CD4-positive, alpha-beta T cell (primary cell): ENCODE measurements at regions not wholly inside any gene's neighbourhood (a gene's known extent, or its start where the extent isn't known, plus 50 kb on each side); places are given as distances from the start of the nearest gene placed in this dataset.

ENCODE experiments used
- ATAC-seq: fragments of 200-7000 bp; cut with Tn5 transposase; one replicate; pipeline ENCODE4 v1.10.0; 2022; ENCODE audit warnings: mild to moderate bottlenecking; ENCODE audit not compliant: poor library complexity
- CTCF ChIA-PET: fragments of 350-600 bp; sonication (Branson Sonifier 250); formaldehyde crosslinking; loops from one replicate; lab custom pipeline; 2021; ENCODE audit warnings: antibody characterized with exemption, inconsistent platforms; lab: Charles Lee
- POLR2A ChIA-PET: fragments of 350-600 bp; sonication (Branson Sonifier 250); formaldehyde crosslinking; loops from one replicate; lab custom pipeline; 2021; ENCODE audit warnings: antibody characterized with exemption, inconsistent platforms; lab: Charles Lee
- DNase-seq, 14 experiments: peaks; one replicate each; pipeline ENCODE4 v3.0.0-alpha.2; 2013 to 2020; ENCODE audit warnings: mixed read lengths in 2 of 14
- H3K27ac ChIP-seq, 2 donors: one replicate each; pipeline versions ENCODE4 v1.5.1 to v1.7.0; 2013; ENCODE audit warnings: low read length in 2 of 2, low read depth in 1 of 2, mild to moderate bottlenecking in 1 of 2
- H3K27me3 ChIP-seq, 2 experiments: 1 replicate in 1 of 2; 2 replicates in 1 of 2; pipeline versions ENCODE4 v1.6.1 to v1.7.0; 2013; ENCODE audit warnings: low read length in 2 of 2, control low read depth in 1 of 2, mild to moderate bottlenecking in 1 of 2, moderate library complexity in 1 of 2; ENCODE audit not compliant: insufficient read depth in 2 of 2, control insufficient read depth in 1 of 2
- H3K36me3 ChIP-seq: one replicate; pipeline ENCODE4 v1.6.1; 2013; ENCODE audit warnings: low read length, control low read depth; ENCODE audit not compliant: insufficient read depth
- H3K4me1 ChIP-seq: one replicate; pipeline ENCODE4 v1.6.1; 2013; ENCODE audit warnings: low read length, control low read depth; ENCODE audit not compliant: insufficient read depth
- H3K4me3 ChIP-seq: one replicate; pipeline ENCODE4 v1.5.1; 2013; ENCODE audit warnings: mild to moderate bottlenecking, low read length, moderate library complexity
- H3K9me3 ChIP-seq, 2 experiments: 1 replicate in 1 of 2; 2 replicates in 1 of 2; pipeline versions ENCODE4 v1.6.1 to v1.7.0; 2013; ENCODE audit warnings: low read length in 2 of 2, mild to moderate bottlenecking in 2 of 2, control low read depth in 1 of 2, moderate library complexity in 1 of 2; ENCODE audit not compliant: control insufficient read depth in 1 of 2, insufficient read depth in 1 of 2
- H3K27ac Mint-ChIP-seq: one replicate; pipeline ENCODE4 v1.8.0; 2020; ENCODE audit warnings: mixed read lengths
- H3K27me3 Mint-ChIP-seq: one replicate; pipeline ENCODE4 v1.8.0; 2021; ENCODE audit warnings: mixed read lengths
- H3K36me3 Mint-ChIP-seq: one replicate; pipeline ENCODE4 v1.8.0; 2021; ENCODE audit warnings: low read depth, mixed read lengths
- H3K4me1 Mint-ChIP-seq: one replicate; pipeline ENCODE4 v1.8.0; 2021; ENCODE audit warnings: low read depth, mixed read lengths
- H3K4me3 Mint-ChIP-seq: one replicate; pipeline ENCODE4 v1.8.0; 2020; ENCODE audit warnings: mild to moderate bottlenecking, mixed read lengths
- H3K9me3 Mint-ChIP-seq: one replicate; pipeline ENCODE4 v1.8.0; 2020; ENCODE audit warnings: mixed read lengths
- intact Hi-C, 2 experiments: fragments of 100-400 bp; cut with DNase I in 1 of 2; cut with micrococcal nuclease in 1 of 2; formaldehyde crosslinking; loops; one replicate each; pipeline versions ENCODE4 v1.15.1 to v1.9.0; 2023 to 2025; cut with DNase I, micrococcal nuclease
- TF ChIP-seq, protein P1 (sequence below): fragments of 200-600 bp; IDR thresholded peaks from one replicate; pipeline ENCODE4 v1.8.0; 2022; ENCODE audit warnings: antibody characterized with exemption, mild to moderate bottlenecking

GRCh38 chr6:16885411-16886160 lies 124.3 kb upstream of the ATXN1 start:
- no peaks in the 10 kb centered on the region for H3K36me3 ChIP-seq
- no peaks in the 10 kb centered on the region for H3K36me3 Mint-ChIP-seq
- CTCF ChIA-PET = no interaction called here
- H3K27ac ChIP-seq = no peak overlapping the region
- no peaks in the 10 kb centered on the region for H3K9me3 ChIP-seq
- H3K4me3 ChIP-seq = no peak overlapping the region
- no peaks in the 10 kb centered on the region for H3K4me1 ChIP-seq
- H3K27ac Mint-ChIP-seq = no peak overlapping the region
- DNase-seq (no peak), ATAC-seq (no peak)
- no peak overlapping the region for H3K4me3 Mint-ChIP-seq
- no peaks in the 10 kb centered on the region for H3K4me1 Mint-ChIP-seq
- H3K27me3 ChIP-seq = no peaks in the 10 kb centered on the region
- TF ChIP-seq, protein P1, sequence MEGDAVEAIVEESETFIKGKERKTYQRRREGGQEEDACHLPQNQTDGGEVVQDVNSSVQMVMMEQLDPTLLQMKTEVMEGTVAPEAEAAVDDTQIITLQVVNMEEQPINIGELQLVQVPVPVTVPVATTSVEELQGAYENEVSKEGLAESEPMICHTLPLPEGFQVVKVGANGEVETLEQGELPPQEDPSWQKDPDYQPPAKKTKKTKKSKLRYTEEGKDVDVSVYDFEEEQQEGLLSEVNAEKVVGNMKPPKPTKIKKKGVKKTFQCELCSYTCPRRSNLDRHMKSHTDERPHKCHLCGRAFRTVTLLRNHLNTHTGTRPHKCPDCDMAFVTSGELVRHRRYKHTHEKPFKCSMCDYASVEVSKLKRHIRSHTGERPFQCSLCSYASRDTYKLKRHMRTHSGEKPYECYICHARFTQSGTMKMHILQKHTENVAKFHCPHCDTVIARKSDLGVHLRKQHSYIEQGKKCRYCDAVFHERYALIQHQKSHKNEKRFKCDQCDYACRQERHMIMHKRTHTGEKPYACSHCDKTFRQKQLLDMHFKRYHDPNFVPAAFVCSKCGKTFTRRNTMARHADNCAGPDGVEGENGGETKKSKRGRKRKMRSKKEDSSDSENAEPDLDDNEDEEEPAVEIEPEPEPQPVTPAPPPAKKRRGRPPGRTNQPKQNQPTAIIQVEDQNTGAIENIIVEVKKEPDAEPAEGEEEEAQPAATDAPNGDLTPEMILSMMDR = no peak
- intact Hi-C loops = no loop called here
- no peaks in the 10 kb centered on the region for H3K9me3 Mint-ChIP-seq
- POLR2A ChIA-PET = no interaction called here
- H3K27me3 Mint-ChIP-seq = peaks cover 7% of the 10 kb centered on the region

GRCh38 chr6:16884526-16884925 lies 123.3 kb upstream of the ATXN1 start:
- H3K36me3 Mint-ChIP-seq = no peaks in the 10 kb centered on the region

GRCh38 chr6:16883414-16883813 lies 122.2 kb upstream of the ATXN1 start:
- intact Hi-C loops = no loop called here
- H3K36me3 ChIP-seq = no peaks in the 10 kb centered on the region
- no peak for DNase-seq
- POLR2A ChIA-PET = no interaction called here
- H3K4me1 Mint-ChIP-seq = no peaks in the 10 kb centered on the region
- peaks cover 0 to 4% of the 10 kb centered on the region in 2 experiments for H3K27me3 ChIP-seq
- no peaks in the 10 kb centered on the region for H3K4me1 ChIP-seq
- TF ChIP-seq, protein P1 = no peak
- no peaks in the 10 kb centered on the region for H3K9me3 ChIP-seq
- no peaks in the 10 kb centered on the region for H3K36me3 Mint-ChIP-seq
- H3K27ac Mint-ChIP-seq = no peak overlapping the region
- ATAC-seq = no peak
- no peak overlapping the region for H3K27ac ChIP-seq
- peaks cover 13% of the 10 kb centered on the region for H3K27me3 Mint-ChIP-seq
- H3K9me3 Mint-ChIP-seq = no peaks in the 10 kb centered on the region
- H3K4me3 ChIP-seq = no peak overlapping the region
- CTCF ChIA-PET = no interaction called here
- no peak overlapping the region for H3K4me3 Mint-ChIP-seq

More at GRCh38 chr6:16884526-16884925, 123.3 kb upstream of the ATXN1 start:
- TF ChIP-seq, protein P1 = no peak
- no peak overlapping the region for H3K27ac ChIP-seq
- no peak overlapping the region for H3K4me3 Mint-ChIP-seq
- ATAC-seq (no peak), DNase-seq (no peak)
- no peaks in the 10 kb centered on the region for H3K27me3 ChIP-seq
- POLR2A ChIA-PET = no interaction called here
- H3K36me3 ChIP-seq = no peaks in the 10 kb centered on the region
- H3K27me3 Mint-ChIP-seq = peaks cover 12% of the 10 kb centered on the region
- no peaks in the 10 kb centered on the region for H3K4me1 Mint-ChIP-seq
- intact Hi-C loops = no loop called here
- no peaks in the 10 kb centered on the region for H3K9me3 Mint-ChIP-seq
- no peak overlapping the region for H3K4me3 ChIP-seq
- H3K9me3 ChIP-seq = no peaks in the 10 kb centered on the region
- no peak overlapping the region for H3K27ac Mint-ChIP-seq
- no peaks in the 10 kb centered on the region for H3K4me1 ChIP-seq
- CTCF ChIA-PET = no interaction called here
